H1 (cell line): ENCODE measurements at regions not wholly inside any gene's neighbourhood (a gene's known extent, or its start where the extent isn't known, plus 50 kb on each side); places are given as distances from the start of the nearest gene placed in this dataset.

Experiments
- ATF2 ChIP-seq: IDR thresholded peaks from 2 replicates; pipeline ENCODE4 v1.6.1; 2012; ENCODE audit warnings: low read length, inconsistent platforms
- KDM5A ChIP-seq: fragments of 200-600 bp; IDR thresholded peaks from 2 replicates; pipeline ENCODE4 v1.7.1; 2012; ENCODE audit warnings: mild to moderate bottlenecking, low read length, inconsistent platforms, mixed read lengths
- RXRA ChIP-seq: IDR thresholded peaks from 2 replicates; pipeline ENCODE4 v1.6.1; 2011; ENCODE audit warnings: low read depth, mild to moderate bottlenecking, low read length, moderate library complexity; ENCODE audit not compliant: insufficient read depth
- SAP30 ChIP-seq: fragments of 300-600 bp; sonication (generic); IDR thresholded peaks from 2 replicates; pipeline ENCODE4 v1.7.1; 2012; ENCODE audit warnings: low read length, moderate library complexity, mild to moderate bottlenecking, inconsistent platforms; ENCODE audit not compliant: insufficient read depth, insufficient replicate concordance
- SP2 ChIP-seq: IDR thresholded peaks from 2 replicates; pipeline ENCODE4 v1.6.1; 2012; ENCODE audit warnings: mild to moderate bottlenecking, low read length, inconsistent platforms
- TCF12 ChIP-seq: IDR thresholded peaks from 2 replicates; pipeline ENCODE4 v1.6.1; 2011; ENCODE audit warnings: low read depth, mild to moderate bottlenecking, low read length

GRCh38 chr2:186241874-186242273, 244.2 kb upstream of the ZC3H15 start (continued):
- TF ChIP-seq KDM5A (no peak), SAP30 (no peak), ATF2 (no peak), RXRA (no peak), TCF12 (no peak), SP2 (no peak)
